ENCODE measurements at regions not wholly inside any gene's neighbourhood (a gene's known extent, or its start where the extent isn't known, plus 50 kb on each side); places are given as distances from the start of the nearest gene placed in this dataset.

- TF ChIP-seq CHD7 (IDR thresholded peaks at IDR 0.05; ENCODE audit: low read depth, low read length) (no peak), MGA (IDR thresholded peaks at IDR 0.05) (no peak), ZNF436 (CRISPR knock-in tag; IDR thresholded peaks at IDR 0.05) (no peak), SOX6 (IDR thresholded peaks at IDR 0.05) (peak; percentile 51; the same call in 1 of the 2 replicates), ZZZ3 (IDR thresholded peaks at IDR 0.05) (no peak)
Observed at GRCh38 chr2:186927185-186927866, 78.4 kb upstream of the ZSWIM2 start (continued).

All from K562 (cell line).